ENCODE measurements at regions not wholly inside any gene's neighbourhood (a gene's known extent, or its start where the extent isn't known, plus 50 kb on each side); places are given as distances from the start of the nearest gene placed in this dataset.

DNA sequence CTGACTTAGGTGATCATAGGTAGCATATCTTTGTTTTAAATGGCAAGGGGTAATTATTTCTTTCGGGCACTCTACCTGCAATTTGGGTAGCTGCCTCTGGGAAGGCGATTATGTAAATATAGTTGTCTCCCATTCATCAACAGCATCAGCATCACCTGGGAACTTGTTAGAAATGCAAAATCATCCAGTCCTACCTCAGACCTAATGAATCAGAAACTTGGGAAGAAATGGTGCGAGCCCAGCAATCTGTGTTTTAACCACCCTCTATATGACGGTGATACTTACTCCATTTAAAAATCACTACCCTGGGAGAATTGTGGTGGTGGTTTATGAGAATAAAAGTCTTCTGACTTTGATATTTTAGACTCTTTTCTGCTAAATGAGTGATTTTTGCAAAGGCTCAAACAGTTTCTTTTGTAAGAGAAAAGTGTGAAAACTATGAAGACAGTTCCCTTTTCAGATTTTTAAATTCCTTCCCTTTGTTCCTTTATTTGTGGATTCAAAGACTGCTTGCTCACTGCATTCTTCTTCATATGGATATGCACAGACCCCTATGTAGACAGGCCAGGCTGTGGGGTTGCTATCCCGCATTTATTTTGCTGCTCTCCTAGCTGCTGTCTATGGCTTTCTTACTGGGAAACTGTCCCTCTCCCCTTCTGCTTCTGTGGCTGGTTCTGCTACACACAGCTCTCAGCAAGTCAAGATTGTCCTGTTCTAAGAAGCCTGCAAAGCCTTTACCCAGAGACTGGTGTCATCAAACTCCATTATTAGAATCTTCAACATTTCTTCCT lies 365.3 kb downstream of the RNF144B start:
- H3K4me3 Mint-ChIP-seq, result no peak overlapping the region
- H3K27ac Mint-ChIP-seq, result no peak overlapping the region
- no peaks in the 10 kb centered on the region for H3K9me3 Mint-ChIP-seq
- peaks cover 5% of the 10 kb centered on the region for H3K4me1 Mint-ChIP-seq
- no peaks in the 10 kb centered on the region for H3K36me3 Mint-ChIP-seq
- TF ChIP-seq, protein P1, sequence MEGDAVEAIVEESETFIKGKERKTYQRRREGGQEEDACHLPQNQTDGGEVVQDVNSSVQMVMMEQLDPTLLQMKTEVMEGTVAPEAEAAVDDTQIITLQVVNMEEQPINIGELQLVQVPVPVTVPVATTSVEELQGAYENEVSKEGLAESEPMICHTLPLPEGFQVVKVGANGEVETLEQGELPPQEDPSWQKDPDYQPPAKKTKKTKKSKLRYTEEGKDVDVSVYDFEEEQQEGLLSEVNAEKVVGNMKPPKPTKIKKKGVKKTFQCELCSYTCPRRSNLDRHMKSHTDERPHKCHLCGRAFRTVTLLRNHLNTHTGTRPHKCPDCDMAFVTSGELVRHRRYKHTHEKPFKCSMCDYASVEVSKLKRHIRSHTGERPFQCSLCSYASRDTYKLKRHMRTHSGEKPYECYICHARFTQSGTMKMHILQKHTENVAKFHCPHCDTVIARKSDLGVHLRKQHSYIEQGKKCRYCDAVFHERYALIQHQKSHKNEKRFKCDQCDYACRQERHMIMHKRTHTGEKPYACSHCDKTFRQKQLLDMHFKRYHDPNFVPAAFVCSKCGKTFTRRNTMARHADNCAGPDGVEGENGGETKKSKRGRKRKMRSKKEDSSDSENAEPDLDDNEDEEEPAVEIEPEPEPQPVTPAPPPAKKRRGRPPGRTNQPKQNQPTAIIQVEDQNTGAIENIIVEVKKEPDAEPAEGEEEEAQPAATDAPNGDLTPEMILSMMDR (IDR thresholded peaks at IDR 0.05; ENCODE audit: unreplicated experiment), result no peak
- H3K27me3 Mint-ChIP-seq (ENCODE audit: low read depth), result peaks cover 48% of the 10 kb centered on the region
- DNase-seq (ENCODE audit: low spot score in 2 of 2, unreplicated experiment in 2 of 2), result no peak

DNA sequence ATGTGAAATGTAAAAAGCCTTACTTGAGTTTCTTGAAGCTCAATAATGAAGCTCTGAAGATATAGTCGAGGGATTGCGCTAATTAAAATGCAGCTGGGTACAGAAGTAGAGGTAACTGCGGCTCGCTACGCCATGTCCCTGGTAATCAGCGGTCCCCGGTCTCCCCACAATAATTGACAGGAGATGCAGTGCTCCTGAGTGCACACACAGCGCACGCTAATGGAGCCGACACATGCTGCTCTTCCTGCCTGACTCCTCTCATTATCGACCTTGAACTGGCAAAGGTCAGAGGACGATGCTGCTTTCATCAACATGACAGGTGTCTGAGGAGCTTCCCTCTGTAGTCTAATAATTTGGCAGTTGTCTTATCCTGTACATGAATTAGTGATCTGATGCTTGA lies 365.9 kb downstream of the RNF144B start:
- peaks cover 5% of the 10 kb centered on the region for H3K4me1 Mint-ChIP-seq
- DNase-seq (ENCODE audit: low spot score in 2 of 2, unreplicated experiment in 2 of 2), result no peak
- H3K36me3 Mint-ChIP-seq, result no peaks in the 10 kb centered on the region
- no peak overlapping the region for H3K4me3 Mint-ChIP-seq
- no peak overlapping the region for H3K27ac Mint-ChIP-seq
- H3K9me3 Mint-ChIP-seq, result no peaks in the 10 kb centered on the region
- TF ChIP-seq, protein P1 (IDR thresholded peaks at IDR 0.05; ENCODE audit: unreplicated experiment), result no peak
- H3K27me3 Mint-ChIP-seq (ENCODE audit: low read depth), result peaks cover 51% of the 10 kb centered on the region

- Mint-ChIP-seq H3K4me1 (no peaks in the 10 kb centered on the region), H3K36me3 (no peaks in the 10 kb centered on the region), H3K27ac (no peak overlapping the region), H3K9me3 (peaks cover 11% of the 10 kb centered on the region), H3K27me3 (ENCODE audit: low read depth) (peaks cover 12% of the 10 kb centered on the region), H3K4me3 (no peak overlapping the region)
- no peak for DNase-seq (ENCODE audit: low spot score in 2 of 2, unreplicated experiment in 2 of 2)
- TF ChIP-seq, protein P1 (IDR thresholded peaks at IDR 0.05; ENCODE audit: unreplicated experiment), result no peak
Observed at GRCh38 chr6:18763086-18763485, 375.9 kb downstream of the RNF144B start.

GRCh38 chr6:18784794-18785193 lies 397.6 kb downstream of the RNF144B start:
- H3K4me3 Mint-ChIP-seq, result no peak overlapping the region
- no peaks in the 10 kb centered on the region for H3K36me3 Mint-ChIP-seq
- no peak overlapping the region for H3K27ac Mint-ChIP-seq
- H3K27me3 Mint-ChIP-seq (ENCODE audit: low read depth), result peaks cover 15% of the 10 kb centered on the region
- peaks cover 22% of the 10 kb centered on the region for H3K9me3 Mint-ChIP-seq
- H3K4me1 Mint-ChIP-seq, result no peaks in the 10 kb centered on the region
- TF ChIP-seq, protein P1 (IDR thresholded peaks at IDR 0.05; ENCODE audit: unreplicated experiment), result no peak
- DNase-seq (ENCODE audit: low spot score in 2 of 2, unreplicated experiment in 2 of 2), result no peak

DNA sequence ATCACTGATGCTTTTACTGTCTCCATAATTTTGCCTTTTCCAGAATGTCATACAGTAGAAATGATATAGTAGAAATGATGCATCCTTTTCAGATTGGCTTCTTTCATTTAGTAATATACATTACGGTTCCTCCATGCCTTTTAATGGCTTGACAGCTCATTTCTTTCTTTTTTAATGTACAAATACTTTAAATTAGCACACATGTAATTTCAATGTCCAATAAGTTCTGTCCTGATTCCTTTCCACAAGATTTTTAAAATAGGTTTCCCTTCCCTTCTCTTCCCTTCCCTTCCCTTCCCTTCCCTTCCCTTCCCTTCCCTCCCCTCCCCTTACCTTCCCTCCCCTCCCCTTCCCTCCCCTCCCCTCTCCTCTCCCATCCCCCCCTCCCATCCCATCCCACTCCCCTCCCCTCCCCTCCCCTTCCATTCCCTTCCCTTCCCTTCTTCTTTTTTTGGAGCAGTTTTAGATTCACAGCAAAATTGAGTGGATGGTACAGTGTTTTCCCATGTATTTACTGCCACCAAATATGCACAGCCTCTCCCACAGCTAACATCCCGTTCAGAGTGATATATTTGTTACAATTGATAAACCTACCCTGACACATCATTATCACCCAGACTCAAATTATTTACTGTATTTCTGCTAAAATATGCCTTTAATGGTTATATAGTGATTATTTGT lies 398.8 kb downstream of the RNF144B start:
- TF ChIP-seq, protein P1 (IDR thresholded peaks at IDR 0.05; ENCODE audit: unreplicated experiment), result no peak
- H3K36me3 Mint-ChIP-seq, result no peaks in the 10 kb centered on the region
- H3K27ac Mint-ChIP-seq, result no peak overlapping the region
- no peaks in the 10 kb centered on the region for H3K4me1 Mint-ChIP-seq
- H3K4me3 Mint-ChIP-seq, result no peak overlapping the region
- no peak for DNase-seq (ENCODE audit: low spot score in 2 of 2, unreplicated experiment in 2 of 2)
- peaks cover 22% of the 10 kb centered on the region for H3K9me3 Mint-ChIP-seq
- H3K27me3 Mint-ChIP-seq (ENCODE audit: low read depth), result peaks cover 18% of the 10 kb centered on the region
